ENCODE measurements at regions not wholly inside any gene's neighbourhood (a gene's known extent, or its start where the extent isn't known, plus 50 kb on each side); places are given as distances from the start of the nearest gene placed in this dataset.

GRCh38 chr2:198478361-198478760 is 674.0 kb downstream of the PLCL1 start:
- TF ChIP-seq POLR2A (IDR thresholded peaks at IDR 0.05; ENCODE audit: low read depth, low read length), result no peak
- no peak for TF ChIP-seq POLR2AphosphoS5 (IDR thresholded peaks at IDR 0.05; ENCODE audit: low read depth, low read length)
- no peak for TF ChIP-seq TAF1 (IDR thresholded peaks at IDR 0.05; ENCODE audit: low read depth, low read length)
- TF ChIP-seq PAX5 (IDR thresholded peaks at IDR 0.05; ENCODE audit: insufficient read depth, low read length, severe bottlenecking), result no peak
- no peak for TF ChIP-seq POU2F2 (IDR thresholded peaks at IDR 0.05; ENCODE audit: low read depth, low read length)

All from GM12891 (cell line).